Mucosa of rectum (tissue), 2 donors: ENCODE measurements at regions not wholly inside any gene's neighbourhood (a gene's known extent, or its start where the extent isn't known, plus 50 kb on each side); places are given as distances from the start of the nearest gene placed in this dataset.

ENCODE experiments used
- H3K27ac ChIP-seq, 2 donors: one replicate each; pipeline ENCODE4 v1.7.0; 2013; ENCODE audit warnings: inconsistent platforms in 2 of 2, low read depth in 2 of 2, low read length in 2 of 2
- H3K27me3 ChIP-seq, 2 donors: one replicate each; pipeline ENCODE4 v1.7.0; 2013; ENCODE audit warnings: low read length in 2 of 2; ENCODE audit not compliant: control insufficient read depth in 2 of 2, insufficient read depth in 2 of 2
- H3K36me3 ChIP-seq, 2 donors: one replicate each; pipeline ENCODE4 v1.7.0; 2013; ENCODE audit warnings: low read length in 2 of 2; ENCODE audit not compliant: control insufficient read depth in 2 of 2, insufficient read depth in 2 of 2
- H3K4me1 ChIP-seq, 2 donors: one replicate each; pipeline ENCODE4 v1.7.0; 2013; ENCODE audit warnings: low read length in 2 of 2, mild to moderate bottlenecking in 1 of 2; ENCODE audit not compliant: control insufficient read depth in 2 of 2, insufficient read depth in 2 of 2
- H3K4me3 ChIP-seq, 2 donors: one replicate each; pipeline ENCODE4 v1.7.0; 2013; ENCODE audit warnings: low read length in 2 of 2
- H3K9ac ChIP-seq, 2 donors: one replicate each; pipeline ENCODE4 v1.7.0; 2013; ENCODE audit warnings: low read length in 2 of 2, low read depth in 1 of 2, mild to moderate bottlenecking in 1 of 2
- H3K9me3 ChIP-seq, 2 donors: one replicate each; pipeline ENCODE4 v1.7.0; 2013; ENCODE audit warnings: low read length in 2 of 2; ENCODE audit not compliant: control insufficient read depth in 2 of 2
- donor health status: healthy.
- donor health status: Normal muscosa, but diverticular disease.

GRCh38 chr21:35359076-35359475, 310.0 kb upstream of the RUNX1 start:
- no peak overlapping the region for H3K9ac ChIP-seq
- no peaks in the 10 kb centered on the region for H3K9me3 ChIP-seq
- no peaks in the 10 kb centered on the region for H3K27me3 ChIP-seq
- H3K27ac ChIP-seq, result no peak overlapping the region
- H3K36me3 ChIP-seq, result no peaks in the 10 kb centered on the region
- H3K4me1 ChIP-seq, result no peaks in the 10 kb centered on the region
- no peak overlapping the region for H3K4me3 ChIP-seq

GRCh38 chr21:35358008-35358407, 308.9 kb upstream of the RUNX1 start:
- no peaks in the 10 kb centered on the region for H3K4me1 ChIP-seq
- no peaks in the 10 kb centered on the region for H3K27me3 ChIP-seq
- H3K9me3 ChIP-seq, result no peaks in the 10 kb centered on the region
- H3K36me3 ChIP-seq, result no peaks in the 10 kb centered on the region
- no peak overlapping the region for H3K4me3 ChIP-seq
- H3K9ac ChIP-seq, result no peak overlapping the region
- H3K27ac ChIP-seq, result no peak overlapping the region

- Histone ChIP-seq H3K27ac (no peak overlapping the region), H3K36me3 (no peaks in the 10 kb centered on the region), H3K9me3 (no peaks in the 10 kb centered on the region), H3K4me3 (no peak overlapping the region), H3K4me1 (no peaks in the 10 kb centered on the region), H3K9ac (no peak overlapping the region), H3K27me3 (no peaks in the 10 kb centered on the region)
These were observed 308.1 kb upstream of the RUNX1 start for GRCh38 chr21:35357041-35357780.

GRCh38 chr21:35354078-35354477, 305.0 kb upstream of the RUNX1 start:
- Histone ChIP-seq H3K9ac (no peak overlapping the region), H3K4me3 (no peak overlapping the region), H3K36me3 (no peaks in the 10 kb centered on the region), H3K27ac (no peak overlapping the region), H3K9me3 (no peaks in the 10 kb centered on the region), H3K4me1 (no peaks in the 10 kb centered on the region), H3K27me3 (no peaks in the 10 kb centered on the region)

GRCh38 chr21:35352793-35353192, 303.7 kb upstream of the RUNX1 start:
- H3K4me1 ChIP-seq, result no peaks in the 10 kb centered on the region
- H3K4me3 ChIP-seq, result no peak overlapping the region
- no peaks in the 10 kb centered on the region for H3K27me3 ChIP-seq
- H3K9me3 ChIP-seq, result no peaks in the 10 kb centered on the region
- no peak overlapping the region for H3K27ac ChIP-seq
- no peak overlapping the region for H3K9ac ChIP-seq
- H3K36me3 ChIP-seq, result no peaks in the 10 kb centered on the region

GRCh38 chr21:35352066-35352770, 303.1 kb upstream of the RUNX1 start:
- no peaks in the 10 kb centered on the region for H3K27me3 ChIP-seq
- H3K4me3 ChIP-seq, result no peak overlapping the region
- H3K36me3 ChIP-seq, result no peaks in the 10 kb centered on the region
- H3K9me3 ChIP-seq, result no peaks in the 10 kb centered on the region
- no peaks in the 10 kb centered on the region for H3K4me1 ChIP-seq
- no peak overlapping the region for H3K27ac ChIP-seq
- H3K9ac ChIP-seq, result no peak overlapping the region

GRCh38 chr21:35351434-35351833, 302.3 kb upstream of the RUNX1 start:
- Histone ChIP-seq H3K36me3 (no peaks in the 10 kb centered on the region), H3K27me3 (no peaks in the 10 kb centered on the region), H3K9ac (no peak overlapping the region), H3K4me1 (no peaks in the 10 kb centered on the region), H3K9me3 (no peaks in the 10 kb centered on the region), H3K4me3 (no peak overlapping the region), H3K27ac (no peak overlapping the region)

- H3K4me3 ChIP-seq, result no peak overlapping the region
- no peaks in the 10 kb centered on the region for H3K27me3 ChIP-seq
- H3K4me1 ChIP-seq, result no peaks in the 10 kb centered on the region
- no peak overlapping the region for H3K27ac ChIP-seq
- no peaks in the 10 kb centered on the region for H3K36me3 ChIP-seq
- no peak overlapping the region for H3K9ac ChIP-seq
- no peaks in the 10 kb centered on the region for H3K9me3 ChIP-seq
These were observed 301.9 kb upstream of the RUNX1 start for GRCh38 chr21:35350965-35351364.

GRCh38 chr21:35349376-35350080, 300.4 kb upstream of the RUNX1 start:
- H3K36me3 ChIP-seq, result no peaks in the 10 kb centered on the region
- no peaks in the 10 kb centered on the region for H3K9me3 ChIP-seq
- H3K27ac ChIP-seq, result no peak overlapping the region
- no peaks in the 10 kb centered on the region for H3K27me3 ChIP-seq
- no peak overlapping the region for H3K4me3 ChIP-seq
- H3K4me1 ChIP-seq, result no peaks in the 10 kb centered on the region
- no peak overlapping the region for H3K9ac ChIP-seq

- Histone ChIP-seq H3K9me3 (no peaks in the 10 kb centered on the region), H3K27ac (no peak overlapping the region), H3K9ac (no peak overlapping the region), H3K36me3 (no peaks in the 10 kb centered on the region), H3K27me3 (no peaks in the 10 kb centered on the region), H3K4me1 (no peaks in the 10 kb centered on the region), H3K4me3 (no peak overlapping the region)
These were observed 299.6 kb upstream of the RUNX1 start for GRCh38 chr21:35348686-35349085.
